ENCODE measurements at regions not wholly inside any gene's neighbourhood (a gene's known extent, or its start where the extent isn't known, plus 50 kb on each side); places are given as distances from the start of the nearest gene placed in this dataset.

- DNase-seq = no peak
Measured at GRCh38 chr6:109225946-109226345, 130.6 kb downstream of the CEP57L1 start.

GRCh38 chr6:109224994-109225393, 129.7 kb downstream of the CEP57L1 start:
- DNase-seq = no peak

GRCh38 chr6:109224107-109224875, 129.0 kb downstream of the CEP57L1 start:
- no peak for DNase-seq

GRCh38 chr6:109222848-109223247, 127.5 kb downstream of the CEP57L1 start:
- DNase-seq = no peak

GRCh38 chr6:109221543-109222195, 126.4 kb downstream of the CEP57L1 start:
- DNase-seq = no peak
